NCI-H2227 (cell line): ENCODE measurements at regions not wholly inside any gene's neighbourhood (a gene's known extent, or its start where the extent isn't known, plus 50 kb on each side); places are given as distances from the start of the nearest gene placed in this dataset.

ENCODE experiments used
- DNase-seq: peaks from one replicate; lab custom pipeline; 2025; ENCODE audit not compliant: unreplicated experiment; lab: John Stamatoyannopoulos, UW

GRCh38 chr17:74148901-74149596 lies 54.4 kb upstream of the RPL38 start:
- DNase-seq = no peak

DNA sequence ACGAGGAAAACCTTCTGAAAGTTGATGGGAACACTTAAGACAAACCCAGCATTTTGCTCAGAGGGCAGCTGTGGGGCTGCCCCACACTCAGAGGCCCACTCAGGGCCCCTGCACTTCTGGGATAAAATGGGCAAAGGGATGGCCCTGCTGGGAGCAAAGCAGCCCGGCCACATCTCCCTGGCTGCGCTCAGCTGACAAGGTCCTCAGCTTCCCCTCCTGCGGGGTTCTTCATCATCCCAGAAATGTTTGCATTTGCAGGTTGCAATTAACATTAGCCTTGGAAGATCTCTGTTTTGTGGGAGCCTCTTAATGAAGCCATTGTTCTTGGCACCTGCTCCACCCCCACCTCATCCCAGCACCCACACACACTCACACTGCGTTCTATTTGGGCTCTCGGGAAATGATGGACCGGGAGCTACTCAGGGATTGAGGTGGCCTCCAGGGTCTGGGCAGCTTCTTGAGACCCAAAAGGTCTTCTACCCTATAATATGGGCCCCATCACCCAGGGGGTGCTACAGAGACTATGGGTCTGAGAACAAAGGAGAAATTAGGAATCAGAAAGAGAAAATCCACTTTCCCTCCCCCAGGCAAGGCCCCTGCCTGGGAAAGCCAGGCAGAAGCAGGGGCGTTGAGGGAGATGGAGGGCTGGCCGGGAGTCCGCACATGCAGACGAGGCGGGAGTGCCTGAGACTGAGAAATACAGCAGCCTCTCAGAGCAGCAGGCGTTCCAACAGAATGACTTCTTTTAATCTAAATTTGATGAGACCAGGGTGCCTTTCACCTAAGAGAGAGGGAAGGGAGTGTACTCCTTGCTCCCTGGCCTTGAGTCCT lies 53.7 kb upstream of the RPL38 start:
- no peak for DNase-seq

DNA sequence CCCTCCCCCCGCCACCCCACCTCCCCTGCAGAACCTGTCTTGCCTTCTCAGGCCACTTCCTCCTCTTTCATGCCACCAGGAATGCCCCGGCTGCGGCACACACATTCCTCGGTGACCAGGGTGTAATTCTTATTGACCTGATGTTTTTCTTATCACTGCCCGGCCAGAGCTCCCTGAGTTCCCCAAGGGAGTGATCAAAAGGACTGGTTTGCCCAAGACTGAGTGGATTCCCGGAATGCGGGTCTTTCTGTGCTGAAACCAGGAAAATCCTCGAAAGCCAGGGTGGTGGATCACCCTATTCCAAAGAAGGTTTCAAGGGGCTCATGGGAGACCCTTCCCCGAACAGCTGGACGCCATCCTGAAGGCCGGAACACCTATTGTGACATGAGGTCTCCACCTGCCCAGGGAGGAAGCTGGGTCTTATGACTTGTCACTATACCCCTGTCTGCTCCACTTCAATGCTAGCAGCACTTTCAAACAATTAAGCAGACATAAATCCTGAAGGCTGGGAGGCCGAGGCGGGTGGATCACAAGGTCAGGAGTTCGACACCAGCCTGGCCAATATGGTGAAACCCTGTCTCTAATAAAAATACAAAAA lies 53.0 kb upstream of the RPL38 start:
- no peak for DNase-seq

DNA sequence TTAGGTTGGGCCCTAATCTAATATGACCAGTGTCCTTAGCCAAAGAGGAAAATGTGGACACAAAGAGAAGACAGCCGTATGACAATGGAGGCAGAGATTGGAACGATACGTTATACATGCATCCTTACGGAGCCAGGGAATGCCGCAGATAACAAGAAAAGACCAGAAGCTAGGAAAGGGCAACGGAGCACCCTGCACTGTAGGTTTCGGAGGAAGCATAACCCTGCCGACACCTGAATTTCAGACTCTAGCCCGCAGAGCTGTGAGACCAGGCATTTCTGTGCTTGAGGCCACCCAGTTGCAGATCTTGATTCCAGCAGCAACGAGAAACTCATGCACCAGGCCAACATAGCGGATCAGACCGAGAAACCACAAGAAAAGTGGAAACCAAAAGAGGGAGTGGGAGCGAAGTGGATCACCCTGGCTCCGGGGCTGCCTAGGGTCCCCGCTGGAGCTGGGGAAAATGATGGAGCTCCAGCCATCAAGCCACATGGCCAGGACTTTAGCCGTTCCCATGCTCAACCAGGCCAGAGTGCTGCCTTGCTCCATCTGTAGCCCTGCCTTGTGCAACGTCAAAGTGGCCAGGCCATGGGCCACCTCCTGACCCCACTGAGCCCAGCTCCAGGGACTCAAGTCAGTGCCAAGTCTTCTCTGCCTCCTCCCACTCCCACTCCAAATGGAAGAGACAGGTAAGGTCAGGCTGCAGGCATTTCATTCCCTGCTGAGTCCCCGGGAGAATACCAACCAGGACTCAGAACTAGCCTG lies 51.7 kb upstream of the RPL38 start:
- DNase-seq = no peak

DNA sequence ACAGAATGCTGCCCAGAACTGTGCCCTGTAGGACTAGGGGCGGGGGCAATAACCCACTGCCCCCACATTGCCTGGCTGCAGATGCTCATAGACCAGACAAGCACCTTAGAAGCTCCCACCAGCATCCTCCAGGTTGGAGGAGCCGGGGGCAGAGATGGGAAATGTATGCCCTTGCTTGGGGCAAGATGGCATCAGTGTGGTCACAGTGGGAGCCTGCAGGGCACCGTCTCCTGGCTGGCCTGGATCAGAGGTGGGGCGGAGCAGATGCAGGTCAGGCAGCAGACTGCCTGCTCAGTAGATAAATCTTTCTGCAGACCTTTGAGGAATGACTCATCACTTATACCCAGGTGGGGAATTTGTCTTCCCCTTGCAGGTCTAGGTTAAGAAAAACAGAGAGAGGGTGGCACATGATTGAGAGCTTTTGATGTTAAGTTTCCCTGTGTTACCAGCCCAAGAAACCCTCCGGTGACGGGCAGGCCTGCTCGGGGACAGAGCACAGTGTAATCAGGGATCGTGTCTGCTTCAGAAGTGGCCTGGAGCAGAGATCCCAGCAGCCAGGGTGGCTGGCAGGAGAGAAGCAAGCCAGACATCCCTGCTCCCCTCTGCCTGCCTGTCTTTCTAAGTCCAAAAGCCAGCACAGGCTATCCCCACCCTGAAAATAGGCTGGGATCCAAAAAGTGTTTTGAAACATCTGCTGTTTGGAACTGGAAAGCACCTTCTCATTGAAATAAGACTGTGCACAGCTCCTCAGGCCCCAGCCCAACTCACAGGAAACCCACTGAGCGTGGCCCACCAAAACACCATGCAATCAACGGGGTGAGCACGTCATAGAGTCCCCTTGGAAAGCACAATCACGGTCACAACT lies 50.7 kb upstream of the RPL38 start:
- no peak for DNase-seq

- no peak for DNase-seq
Measured at GRCh38 chr17:74153456-74153810, 50.0 kb upstream of the RPL38 start.
